ENCODE measurements at regions not wholly inside any gene's neighbourhood (a gene's known extent, or its start where the extent isn't known, plus 50 kb on each side); places are given as distances from the start of the nearest gene placed in this dataset.
"Not testable (repeated sequence)": the region's sequence is repeated elsewhere in the genome, so short reads cannot be mapped to it uniquely, and the experiment has no call there.

GRCh38 chr9:41048672-41049071 is 79.8 kb downstream of the FOXD4L6 start:
- intact Hi-C loops (cut with micrococcal nuclease); H3K27ac ChIP-seq (ENCODE audit: low read depth, low read length); H3K36me3 ChIP-seq (ENCODE audit: insufficient read depth, low read length); POLR2A ChIA-PET (ENCODE audit: partially characterized antibody); H3K27ac Mint-ChIP-seq; H3K27me3 ChIP-seq (ENCODE audit: insufficient read depth, low read length); H3K27me3 Mint-ChIP-seq; H3K4me1 ChIP-seq (ENCODE audit: insufficient read depth, low read length); CTCF ChIA-PET (ENCODE audit: partially characterized antibody); H3K4me3 ChIP-seq (ENCODE audit: low read length in 2 of 2); H3K9me3 ChIP-seq (ENCODE audit: control insufficient read depth in 1 of 2, low read length in 2 of 2); H3K4me3 Mint-ChIP-seq; DNase-seq; H3K4me1 Mint-ChIP-seq: not testable (repeated sequence)
- peaks cover 0 to 27% (median 12%) of the 10 kb centered on the region in 8 donors for H3K9me3 Mint-ChIP-seq
- H3K36me3 Mint-ChIP-seq, result peaks cover 2 to 19% of the 10 kb centered on the region in 2 donors

- H3K9me3 ChIP-seq (ENCODE audit: control insufficient read depth in 1 of 2, low read length in 2 of 2); CTCF ChIA-PET (ENCODE audit: partially characterized antibody); DNase-seq; intact Hi-C loops (cut with micrococcal nuclease); H3K27ac Mint-ChIP-seq; POLR2A ChIA-PET (ENCODE audit: partially characterized antibody); H3K4me1 ChIP-seq (ENCODE audit: insufficient read depth, low read length); H3K27me3 ChIP-seq (ENCODE audit: insufficient read depth, low read length); H3K36me3 ChIP-seq (ENCODE audit: insufficient read depth, low read length); H3K4me3 ChIP-seq (ENCODE audit: low read length in 2 of 2); H3K27me3 Mint-ChIP-seq; H3K4me3 Mint-ChIP-seq; H3K4me1 Mint-ChIP-seq; H3K27ac ChIP-seq (ENCODE audit: low read depth, low read length): not testable (repeated sequence)
- H3K36me3 Mint-ChIP-seq, result peaks cover 2 to 24% of the 10 kb centered on the region in 2 donors
- peaks cover 0 to 27% (median 12%) of the 10 kb centered on the region in 8 donors for H3K9me3 Mint-ChIP-seq
Measured at GRCh38 chr9:41047792-41048191, 80.7 kb downstream of the FOXD4L6 start.

- H3K9me3 ChIP-seq (ENCODE audit: control insufficient read depth in 1 of 2, low read length in 2 of 2); H3K4me1 Mint-ChIP-seq; H3K4me3 Mint-ChIP-seq; H3K27me3 ChIP-seq (ENCODE audit: insufficient read depth, low read length); DNase-seq; H3K36me3 ChIP-seq (ENCODE audit: insufficient read depth, low read length); CTCF ChIA-PET (ENCODE audit: partially characterized antibody); H3K4me1 ChIP-seq (ENCODE audit: insufficient read depth, low read length); H3K27ac ChIP-seq (ENCODE audit: low read depth, low read length); H3K4me3 ChIP-seq (ENCODE audit: low read length in 2 of 2); POLR2A ChIA-PET (ENCODE audit: partially characterized antibody); H3K27me3 Mint-ChIP-seq; intact Hi-C loops (cut with micrococcal nuclease): not testable (repeated sequence)
- Mint-ChIP-seq H3K9me3 (peaks cover 0 to 10% (median 5%) of the 10 kb centered on the region in 8 donors), H3K36me3 (peaks cover 2 to 19% of the 10 kb centered on the region in 2 donors), H3K27ac (peak overlapping the region in 1 of 7 donors; percentile 3)
Measured at GRCh38 chr9:41044930-41045329, 83.6 kb downstream of the FOXD4L6 start.

- H3K27ac Mint-ChIP-seq; H3K9me3 Mint-ChIP-seq; H3K27ac ChIP-seq (ENCODE audit: low read depth, low read length); H3K4me1 Mint-ChIP-seq; intact Hi-C loops (cut with micrococcal nuclease); H3K27me3 ChIP-seq (ENCODE audit: insufficient read depth, low read length); H3K36me3 ChIP-seq (ENCODE audit: insufficient read depth, low read length); H3K4me3 ChIP-seq (ENCODE audit: low read length in 2 of 2); H3K4me3 Mint-ChIP-seq; H3K9me3 ChIP-seq (ENCODE audit: control insufficient read depth in 1 of 2, low read length in 2 of 2); POLR2A ChIA-PET (ENCODE audit: partially characterized antibody); H3K4me1 ChIP-seq (ENCODE audit: insufficient read depth, low read length); CTCF ChIA-PET (ENCODE audit: partially characterized antibody); DNase-seq; H3K27me3 Mint-ChIP-seq: not testable (repeated sequence)
- peaks cover 0 to 17% of the 10 kb centered on the region in 2 donors for H3K36me3 Mint-ChIP-seq
Measured at GRCh38 chr9:41043433-41043832, 85.0 kb downstream of the FOXD4L6 start.

GRCh38 chr9:41042111-41042510 is 86.4 kb downstream of the FOXD4L6 start:
- H3K4me3 ChIP-seq (ENCODE audit: low read length in 2 of 2); H3K9me3 ChIP-seq (ENCODE audit: control insufficient read depth in 1 of 2, low read length in 2 of 2); H3K27ac ChIP-seq (ENCODE audit: low read depth, low read length); H3K27me3 ChIP-seq (ENCODE audit: insufficient read depth, low read length); H3K4me1 ChIP-seq (ENCODE audit: insufficient read depth, low read length); CTCF ChIA-PET (ENCODE audit: partially characterized antibody); H3K27ac Mint-ChIP-seq; POLR2A ChIA-PET (ENCODE audit: partially characterized antibody); H3K27me3 Mint-ChIP-seq; intact Hi-C loops (cut with micrococcal nuclease); DNase-seq; H3K36me3 ChIP-seq (ENCODE audit: insufficient read depth, low read length); H3K9me3 Mint-ChIP-seq; H3K4me1 Mint-ChIP-seq; H3K4me3 Mint-ChIP-seq: not testable (repeated sequence)
- peaks cover 0 to 25% of the 10 kb centered on the region in 2 donors for H3K36me3 Mint-ChIP-seq

- H3K36me3 ChIP-seq (ENCODE audit: insufficient read depth, low read length); intact Hi-C loops (cut with micrococcal nuclease); H3K9me3 Mint-ChIP-seq; H3K4me3 ChIP-seq (ENCODE audit: low read length in 2 of 2); POLR2A ChIA-PET (ENCODE audit: partially characterized antibody); H3K4me1 Mint-ChIP-seq; CTCF ChIA-PET (ENCODE audit: partially characterized antibody); H3K27ac Mint-ChIP-seq; H3K27ac ChIP-seq (ENCODE audit: low read depth, low read length); DNase-seq; H3K4me1 ChIP-seq (ENCODE audit: insufficient read depth, low read length); H3K27me3 ChIP-seq (ENCODE audit: insufficient read depth, low read length); H3K27me3 Mint-ChIP-seq; H3K4me3 Mint-ChIP-seq; H3K9me3 ChIP-seq (ENCODE audit: control insufficient read depth in 1 of 2, low read length in 2 of 2): not testable (repeated sequence)
- H3K36me3 Mint-ChIP-seq, result peaks cover 3 to 25% of the 10 kb centered on the region in 2 donors
Measured at GRCh38 chr9:41040705-41041342, 87.7 kb downstream of the FOXD4L6 start.

- POLR2A ChIA-PET (ENCODE audit: partially characterized antibody); H3K4me1 Mint-ChIP-seq; H3K27ac ChIP-seq (ENCODE audit: low read depth, low read length); H3K27ac Mint-ChIP-seq; H3K36me3 ChIP-seq (ENCODE audit: insufficient read depth, low read length); CTCF ChIA-PET (ENCODE audit: partially characterized antibody); H3K4me3 Mint-ChIP-seq; H3K4me3 ChIP-seq (ENCODE audit: low read length in 2 of 2); H3K9me3 Mint-ChIP-seq; H3K27me3 Mint-ChIP-seq; H3K4me1 ChIP-seq (ENCODE audit: insufficient read depth, low read length); intact Hi-C loops (cut with micrococcal nuclease); H3K27me3 ChIP-seq (ENCODE audit: insufficient read depth, low read length); H3K9me3 ChIP-seq (ENCODE audit: control insufficient read depth in 1 of 2, low read length in 2 of 2); DNase-seq: not testable (repeated sequence)
- peaks cover 3 to 20% of the 10 kb centered on the region in 2 donors for H3K36me3 Mint-ChIP-seq
Measured at GRCh38 chr9:41035276-41035675, 93.2 kb downstream of the FOXD4L6 start.

- POLR2A ChIA-PET (ENCODE audit: partially characterized antibody), result not testable (repeated sequence)
Measured at GRCh38 chr9:41034699-41035197, 93.7 kb downstream of the FOXD4L6 start.

More at GRCh38 chr9:41034699-41035197, 93.7 kb downstream of the FOXD4L6 start:
- H3K9me3 ChIP-seq (ENCODE audit: control insufficient read depth in 1 of 2, low read length in 2 of 2); CTCF ChIA-PET (ENCODE audit: partially characterized antibody); H3K4me3 Mint-ChIP-seq; H3K27me3 ChIP-seq (ENCODE audit: insufficient read depth, low read length); H3K4me1 Mint-ChIP-seq; H3K27me3 Mint-ChIP-seq; H3K27ac Mint-ChIP-seq; H3K36me3 ChIP-seq (ENCODE audit: insufficient read depth, low read length); H3K9me3 Mint-ChIP-seq; intact Hi-C loops (cut with micrococcal nuclease); H3K4me1 ChIP-seq (ENCODE audit: insufficient read depth, low read length); H3K27ac ChIP-seq (ENCODE audit: low read depth, low read length); H3K4me3 ChIP-seq (ENCODE audit: low read length in 2 of 2); DNase-seq: not testable (repeated sequence)
- H3K36me3 Mint-ChIP-seq, result peaks cover 3 to 17% of the 10 kb centered on the region in 2 donors

All from CD4-positive, alpha-beta memory T cell (primary cell).